A673 (cell line): ENCODE measurements at regions not wholly inside any gene's neighbourhood (a gene's known extent, or its start where the extent isn't known, plus 50 kb on each side); places are given as distances from the start of the nearest gene placed in this dataset.
A peak's percentile ranks its signal among the peaks of the same experiment; 100 is the strongest.

Source experiments
- BruUV-seq: library from RNA; stranded (reverse); fragments of 400-500 nt; replicated peaks from 2 replicates; lab custom pipeline; 2021; lab: Mats Ljungman, UMichigan
- CTCF ChIA-PET: fragments of 300-600 bp; sonication (Branson Sonifier 250); formaldehyde crosslinking; loops from one replicate; lab custom pipeline; 2022; ENCODE audit warnings: antibody characterized with exemption; lab: Charles Lee
- POLR2A ChIA-PET: fragments of 300-600 bp; sonication (Branson Sonifier 250); formaldehyde crosslinking; loops from one replicate; lab custom pipeline; 2022; ENCODE audit warnings: antibody characterized with exemption; ENCODE audit not compliant: low non-redundant PET; lab: Charles Lee
- DNase-seq: peaks from one replicate; pipeline ENCODE4 v3.0.0-alpha.2; 2015; ENCODE audit warnings: low spot score
- H3K27ac ChIP-seq: fragments of 200-600 bp; sonication (generic); 2 replicates; pipeline ENCODE4 v1.5.1; 2016; ENCODE audit warnings: mixed run types, low read depth, mild to moderate bottlenecking, mixed read lengths, antibody characterized with exemption, low read length; ENCODE audit not compliant: poor library complexity, severe bottlenecking
- H3K27me3 ChIP-seq: fragments of 200-600 bp; sonication (generic); replicated peaks from 2 replicates; pipeline ENCODE4 v1.6.1; 2017; ENCODE audit warnings: mixed run types, low read depth, mild to moderate bottlenecking, mixed read lengths, antibody characterized with exemption, low read length; ENCODE audit not compliant: insufficient read depth, poor library complexity
- H3K36me3 ChIP-seq: fragments of 200-600 bp; sonication (generic); 2 replicates; pipeline ENCODE4 v1.6.1; 2016; ENCODE audit warnings: mixed run types, mild to moderate bottlenecking, mixed read lengths, antibody characterized with exemption, low read length; ENCODE audit not compliant: insufficient read depth, poor library complexity, severe bottlenecking
- H3K4me1 ChIP-seq: fragments of 200-600 bp; sonication (generic); 2 replicates; pipeline ENCODE4 v1.6.1; 2017; ENCODE audit warnings: mixed run types, mild to moderate bottlenecking, mixed read lengths, antibody characterized with exemption, low read length; ENCODE audit not compliant: insufficient read depth, poor library complexity, severe bottlenecking
- H3K4me3 ChIP-seq: fragments of 200-600 bp; sonication (generic); 2 replicates; pipeline ENCODE4 v1.5.1; 2016; ENCODE audit warnings: low read depth, mixed run types, mild to moderate bottlenecking, mixed read lengths, low read length; ENCODE audit not compliant: poor library complexity, severe bottlenecking
- H3K9me3 ChIP-seq: fragments of 200-600 bp; sonication (generic); 2 replicates; pipeline ENCODE4 v1.6.1; 2016; ENCODE audit warnings: mixed run types, low read depth, mild to moderate bottlenecking, mixed read lengths, antibody characterized with exemption, low read length; ENCODE audit not compliant: poor library complexity, severe bottlenecking
- CTCF ChIP-seq: fragments of 300-800, 200-600 bp; sonication (generic); conservative IDR thresholded peaks from 2 replicates; pipeline ENCODE4 v1.5.1; 2017; ENCODE audit warnings: low read depth, mild to moderate bottlenecking, antibody characterized with exemption, low read length, moderate library complexity, mixed read lengths
- EZH2 ChIP-seq: fragments of 200-600 bp; sonication (generic); IDR thresholded peaks from 2 replicates; pipeline ENCODE4 v1.6.1; 2017; ENCODE audit warnings: borderline replicate concordance, low read depth, mild to moderate bottlenecking, mixed read lengths, antibody characterized with exemption, low read length; ENCODE audit not compliant: poor library complexity, severe bottlenecking
- intact Hi-C: fragments of 100-400 bp; cut with micrococcal nuclease; formaldehyde crosslinking; loops from one replicate; pipeline ENCODE4 v1.10.0; 2022; ENCODE audit not compliant: unreplicated experiment

- Histone ChIP-seq H3K27me3 (no peaks in the 10 kb centered on the region), H3K9me3 (peaks cover 15% of the 10 kb centered on the region), H3K36me3 (no peaks in the 10 kb centered on the region), H3K4me3 (peak overlapping the region; percentile 18), H3K27ac (peak overlapping the region; percentile 42), H3K4me1 (no peaks in the 10 kb centered on the region)
- CTCF ChIA-PET, result no interaction called here
- no peak for TF ChIP-seq CTCF
- no peak for TF ChIP-seq EZH2
- intact Hi-C loops, result no loop called here
- POLR2A ChIA-PET, result no interaction called here
- BruUV-seq, result no TSS peak
- no peak for DNase-seq
Observed at GRCh38 chr2:61670591-61671501, 132.7 kb upstream of the XPO1 start.

- intact Hi-C loops, result no loop called here
- Histone ChIP-seq H3K4me3 (no peak overlapping the region), H3K9me3 (no peaks in the 10 kb centered on the region), H3K36me3 (no peaks in the 10 kb centered on the region), H3K4me1 (no peaks in the 10 kb centered on the region), H3K27ac (no peak overlapping the region), H3K27me3 (no peaks in the 10 kb centered on the region)
- CTCF ChIA-PET, result no interaction called here
- TF ChIP-seq CTCF (no peak), EZH2 (no peak)
- POLR2A ChIA-PET, result no interaction called here
- BruUV-seq, result no TSS peak
- no peak for DNase-seq
Observed at GRCh38 chr2:61664190-61664589, 126.0 kb upstream of the XPO1 start.

GRCh38 chr2:61662990-61663389, 124.8 kb upstream of the XPO1 start:
- POLR2A ChIA-PET, result no interaction called here
- no peak for DNase-seq
- H3K4me1 ChIP-seq, result no peaks in the 10 kb centered on the region
- H3K27ac ChIP-seq, result no peak overlapping the region
- intact Hi-C loops, result no loop called here
- no peaks in the 10 kb centered on the region for H3K36me3 ChIP-seq
- TF ChIP-seq EZH2 (no peak), CTCF (no peak)
- H3K4me3 ChIP-seq, result no peak overlapping the region
- CTCF ChIA-PET, result no interaction called here
- BruUV-seq, result no TSS peak
- no peaks in the 10 kb centered on the region for H3K9me3 ChIP-seq
- H3K27me3 ChIP-seq, result no peaks in the 10 kb centered on the region
